ENCODE measurements at regions not wholly inside any gene's neighbourhood (a gene's known extent, or its start where the extent isn't known, plus 50 kb on each side); places are given as distances from the start of the nearest gene placed in this dataset.

- H3K36me3 ChIP-seq (ENCODE audit: low read depth): no peaks in the 10 kb centered on the region
- intact Hi-C loops (cut with DNase I, micrococcal nuclease): no loop called here
- ATAC-seq (no peak), DNase-seq (no peak)
- H3K9me3 ChIP-seq: peaks cover 65% of the 10 kb centered on the region
- H3K4me1 ChIP-seq (ENCODE audit: low read depth): no peaks in the 10 kb centered on the region
- TF ChIP-seq CTCF (IDR thresholded peaks at IDR 0.05): no peak
- H3K4me3 ChIP-seq: no peak overlapping the region
These were observed 1358.1 kb upstream of the DDX18 start for GRCh38 chr2:116456429-116456828.

DNA sequence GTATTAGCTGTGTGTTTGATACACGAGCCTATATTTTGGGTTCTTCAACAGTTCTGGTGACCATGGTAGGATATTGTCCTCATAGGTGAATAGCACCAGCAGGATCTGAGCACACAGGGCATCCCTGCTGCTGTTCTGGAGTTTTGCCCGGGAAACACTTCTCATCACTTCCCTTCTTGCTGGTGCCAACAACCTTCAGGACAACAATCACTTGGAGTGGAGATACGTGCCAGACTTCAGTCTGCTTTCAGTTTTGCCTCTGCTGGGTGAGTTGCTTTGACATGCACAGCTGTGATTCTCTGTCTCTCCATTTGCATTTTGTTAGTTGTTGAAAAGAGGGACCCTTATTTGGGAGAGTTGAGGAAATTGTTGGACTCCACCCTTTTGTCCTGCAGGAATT lies 1347.2 kb upstream of the DDX18 start:
- Histone ChIP-seq H3K4me3 (no peak overlapping the region), H3K36me3 (ENCODE audit: low read depth) (no peaks in the 10 kb centered on the region), H3K9me3 (peaks cover 55% of the 10 kb centered on the region), H3K4me1 (ENCODE audit: low read depth) (no peaks in the 10 kb centered on the region)
- ATAC-seq: no peak
- no peak for TF ChIP-seq CTCF (IDR thresholded peaks at IDR 0.05)
- intact Hi-C loops (cut with DNase I, micrococcal nuclease): no loop called here
- no peak for DNase-seq

DNA sequence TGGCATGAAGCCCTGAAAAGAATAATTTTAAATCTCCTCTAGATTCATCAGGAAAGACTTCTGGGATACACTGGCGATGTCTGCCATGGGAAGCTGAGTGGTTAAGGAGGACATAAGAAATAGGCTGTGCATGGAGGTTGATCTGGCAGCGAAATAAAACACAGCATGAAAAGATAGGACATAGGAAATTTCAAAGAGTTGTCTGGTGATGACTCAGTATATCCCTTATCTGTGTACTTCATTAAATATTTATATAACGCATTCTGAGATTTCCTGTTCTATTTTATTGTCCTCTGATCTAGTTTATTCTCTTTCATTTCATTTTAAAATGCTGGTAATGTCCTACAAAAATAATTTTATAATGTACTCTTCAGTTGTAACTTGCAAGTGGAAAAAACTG lies 1337.3 kb upstream of the DDX18 start:
- DNase-seq (no peak), ATAC-seq (no peak)
- H3K9me3 ChIP-seq: peaks cover 22% of the 10 kb centered on the region
- no peaks in the 10 kb centered on the region for H3K4me1 ChIP-seq (ENCODE audit: low read depth)
- intact Hi-C loops (cut with DNase I, micrococcal nuclease): no loop called here
- no peak for TF ChIP-seq CTCF (IDR thresholded peaks at IDR 0.05)
- H3K4me3 ChIP-seq: no peak overlapping the region
- H3K36me3 ChIP-seq (ENCODE audit: low read depth): no peaks in the 10 kb centered on the region

DNA sequence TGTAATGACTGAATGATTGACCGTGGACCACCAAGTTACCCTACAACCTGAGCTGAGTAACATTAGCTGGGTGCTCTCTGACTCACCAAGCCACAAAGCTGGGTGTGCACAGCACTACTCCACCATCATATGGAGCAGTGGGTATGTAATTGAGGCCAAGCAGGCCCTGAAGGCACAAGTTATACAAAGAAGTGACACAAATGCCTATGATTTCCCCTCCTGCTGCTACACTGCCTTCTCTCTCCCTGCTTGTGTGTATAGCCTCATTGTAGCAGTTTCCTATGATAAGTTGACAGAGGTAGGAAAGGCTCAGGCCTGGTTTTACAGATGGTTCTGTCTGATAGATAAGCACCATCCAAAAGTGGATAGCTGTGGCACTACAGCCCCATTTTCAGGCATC lies 1327.2 kb upstream of the DDX18 start:
- no peak for TF ChIP-seq CTCF (IDR thresholded peaks at IDR 0.05)
- intact Hi-C loops (cut with DNase I, micrococcal nuclease): no loop called here
- no peak for ATAC-seq

GRCh38 chr2:116489292-116489691 lies 1325.2 kb upstream of the DDX18 start:
- no peak for DNase-seq
- H3K36me3 ChIP-seq (ENCODE audit: low read depth): no peaks in the 10 kb centered on the region
- no peaks in the 10 kb centered on the region for H3K4me1 ChIP-seq (ENCODE audit: low read depth)
- H3K9me3 ChIP-seq: peaks cover 18% of the 10 kb centered on the region
- no peak for TF ChIP-seq CTCF (IDR thresholded peaks at IDR 0.05)
- H3K4me3 ChIP-seq: no peak overlapping the region
- ATAC-seq: no peak
- intact Hi-C loops (cut with DNase I, micrococcal nuclease): no loop called here

More for the DNA sequence above, 1327.2 kb upstream of the DDX18 start:
- Histone ChIP-seq H3K4me3 (no peak overlapping the region), H3K4me1 (ENCODE audit: low read depth) (no peaks in the 10 kb centered on the region), H3K36me3 (ENCODE audit: low read depth) (no peaks in the 10 kb centered on the region), H3K9me3 (peaks cover 23% of the 10 kb centered on the region)
- DNase-seq: no peak

DNA sequence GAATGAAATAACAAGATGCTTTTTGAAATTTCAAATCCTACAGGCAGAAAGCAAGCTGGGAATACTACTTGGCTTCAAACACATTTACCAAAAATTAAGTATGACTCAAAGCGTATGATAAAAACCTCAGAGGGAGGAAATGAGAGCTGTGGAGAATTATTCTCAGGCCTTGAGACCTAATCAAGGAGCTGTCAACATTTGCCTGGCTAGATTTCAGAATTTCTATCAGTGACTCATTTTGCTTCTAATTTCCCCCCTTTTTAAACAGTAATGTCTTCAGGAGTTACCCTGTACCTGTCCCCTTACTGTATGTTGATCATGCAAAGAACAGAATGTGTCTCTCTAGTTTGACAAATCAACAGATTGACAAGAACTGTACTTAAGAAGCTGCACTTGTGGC lies 1324.5 kb upstream of the DDX18 start:
- no peak for ATAC-seq
- no peaks in the 10 kb centered on the region for H3K36me3 ChIP-seq (ENCODE audit: low read depth)
- intact Hi-C loops (cut with DNase I, micrococcal nuclease): no loop called here
- no peaks in the 10 kb centered on the region for H3K4me1 ChIP-seq (ENCODE audit: low read depth)
- no peak overlapping the region for H3K4me3 ChIP-seq
- H3K9me3 ChIP-seq: peaks cover 12% of the 10 kb centered on the region
- DNase-seq: no peak
- TF ChIP-seq CTCF (IDR thresholded peaks at IDR 0.05): no peak

All from mucosa of descending colon (tissue), 3 donors.